Medulla oblongata (tissue), 1 donor: ENCODE measurements at regions not wholly inside any gene's neighbourhood (a gene's known extent, or its start where the extent isn't known, plus 50 kb on each side); places are given as distances from the start of the nearest gene placed in this dataset.
"Not testable (repeated sequence)": the region's sequence is repeated elsewhere in the genome, so short reads cannot be mapped to it uniquely, and the experiment has no call there.

Source experiments
- DNase-seq: peaks from one replicate; pipeline ENCODE4 v3.0.0-alpha.2; 2015; ENCODE audit errors: extremely low spot score

DNA sequence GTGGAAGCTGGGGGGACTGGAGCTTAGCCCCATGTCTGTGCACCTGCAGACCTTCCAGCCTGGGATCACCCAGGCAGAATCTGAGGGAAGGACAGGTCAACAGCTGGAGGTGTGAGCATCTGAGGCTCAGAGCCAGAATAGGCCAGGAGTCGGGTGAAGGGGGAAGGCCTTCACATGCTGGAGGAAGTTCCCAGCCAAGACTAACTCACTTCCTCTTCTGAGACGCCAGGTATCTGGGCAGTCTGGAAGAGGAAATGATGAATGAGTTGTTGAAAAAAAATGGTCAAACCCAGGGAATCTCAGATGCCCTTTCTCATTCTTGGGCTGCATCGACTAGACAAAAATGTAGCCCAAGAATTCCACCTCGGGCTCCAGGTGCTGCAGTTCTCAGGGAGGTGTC is 73.6 kb upstream of the TIAM2 start:
- DNase-seq = no peak

DNA sequence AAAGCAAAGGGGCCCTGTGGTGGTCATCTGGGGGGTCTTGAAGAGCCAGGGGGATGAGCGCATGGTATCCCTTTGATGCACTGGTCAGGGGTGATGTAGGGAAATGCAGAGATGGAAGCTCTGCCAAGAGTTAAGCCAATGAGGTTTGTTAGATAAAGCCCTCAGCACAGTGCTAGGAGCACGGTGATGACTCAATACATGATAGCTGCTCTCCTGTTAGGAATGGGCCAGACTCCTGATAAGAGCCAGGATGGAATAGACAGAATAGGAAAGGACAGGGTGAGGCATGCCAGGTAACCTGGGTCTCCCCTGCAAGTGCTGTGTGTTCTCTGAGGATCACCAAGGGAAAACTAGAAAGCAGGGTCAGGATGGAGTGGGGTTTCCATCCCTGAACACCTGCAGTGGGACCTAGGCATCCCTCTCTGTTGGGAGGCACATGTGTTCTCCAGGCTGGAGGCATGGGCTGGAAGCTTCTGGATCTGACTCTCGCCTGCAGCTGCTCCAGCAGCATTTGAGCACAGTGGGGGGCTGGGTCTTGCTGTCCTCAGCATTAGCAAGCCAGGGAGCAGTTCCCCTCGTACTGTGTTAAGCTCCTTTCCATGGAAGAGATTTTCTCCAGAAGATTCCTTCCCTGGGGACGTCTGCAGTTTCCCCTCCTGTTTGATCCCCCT is 71.8 kb upstream of the TIAM2 start:
- DNase-seq = no peak

DNA sequence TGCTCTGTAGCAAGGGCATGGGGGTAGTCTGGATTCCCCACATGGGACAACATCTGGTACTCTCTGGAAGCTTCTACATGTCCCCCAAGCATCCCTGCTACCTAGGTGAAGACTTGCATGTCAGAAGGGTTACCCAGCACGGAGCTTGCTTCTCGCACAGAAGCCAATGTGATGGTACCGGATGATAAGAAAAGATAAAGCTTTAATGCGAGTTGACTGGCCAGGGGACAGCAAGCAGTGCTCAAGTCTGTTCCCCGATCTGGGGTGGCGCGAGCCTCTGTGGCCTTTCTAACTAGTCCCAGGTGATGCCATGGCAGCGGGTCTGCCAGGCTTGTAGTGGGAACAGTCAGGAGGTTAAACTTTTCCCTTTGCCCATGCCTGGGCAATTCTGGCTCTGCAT is 70.0 kb upstream of the TIAM2 start:
- DNase-seq = no peak

DNA sequence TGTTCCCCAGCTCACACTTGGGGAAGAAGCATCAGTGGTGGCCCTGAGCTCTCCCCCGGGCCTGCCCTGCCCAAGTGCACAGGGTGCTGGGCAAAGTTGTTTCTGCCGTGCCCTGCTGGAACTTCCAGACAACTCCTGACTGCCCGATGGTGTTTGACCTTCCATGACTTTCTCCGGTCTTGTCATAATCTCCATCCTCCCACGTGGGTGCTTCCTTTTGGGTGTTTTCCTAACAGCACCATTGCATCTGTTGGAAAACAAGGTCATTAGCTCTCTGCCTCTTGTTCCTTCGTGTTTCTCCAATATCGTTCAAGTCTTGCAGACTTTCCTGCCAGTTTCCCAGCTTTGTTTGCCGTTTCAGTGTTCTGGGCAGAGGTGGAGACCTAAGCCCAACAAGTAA is 68.7 kb upstream of the TIAM2 start:
- no peak for DNase-seq

DNA sequence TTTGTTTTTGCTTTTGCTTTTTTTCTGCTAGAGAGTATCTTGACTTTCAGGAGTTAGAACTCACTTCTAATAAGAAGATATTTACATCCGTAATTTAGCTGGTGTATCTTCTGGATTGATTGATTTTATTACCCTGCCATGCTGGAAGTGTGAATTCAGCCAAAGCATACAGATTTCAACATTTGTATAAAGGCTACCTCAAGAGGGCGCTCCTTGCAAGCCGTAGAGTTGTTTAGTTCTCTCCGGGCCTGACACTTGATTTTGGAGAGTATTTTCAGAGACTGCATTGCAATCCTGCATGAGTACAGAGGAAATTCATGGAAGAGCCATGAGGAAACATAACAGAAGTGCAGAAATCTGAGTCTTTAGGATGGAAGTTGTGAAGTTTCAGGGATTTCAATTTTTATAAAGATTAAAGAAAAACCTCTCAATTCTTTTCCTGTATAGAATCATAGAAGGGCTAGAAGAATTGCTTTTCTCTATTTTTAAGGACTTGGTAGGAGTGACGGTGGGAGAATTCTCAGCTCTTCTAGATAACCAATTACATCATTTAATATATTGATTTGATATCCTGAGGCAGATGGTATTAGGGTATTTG is 66.7 kb upstream of the TIAM2 start:
- DNase-seq = peak; percentile 83

DNA sequence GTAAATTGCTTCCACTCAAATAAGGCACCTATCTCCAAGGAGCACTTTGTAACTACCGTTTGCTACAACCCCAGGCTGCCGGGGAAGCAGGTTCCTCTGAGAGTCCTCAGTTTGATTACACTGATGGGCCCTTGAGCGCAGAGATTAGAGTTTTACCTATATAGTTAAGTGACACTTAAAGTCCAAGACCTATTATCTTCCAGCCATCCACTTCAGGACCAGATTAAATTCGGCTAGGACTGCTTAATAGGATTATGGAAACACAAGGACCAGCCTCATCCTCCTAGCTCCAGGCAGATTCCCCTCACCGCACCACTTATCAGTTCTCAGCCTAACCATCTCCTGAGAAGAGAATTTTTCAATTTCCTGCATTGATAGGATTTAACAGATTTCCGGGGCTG is 64.7 kb upstream of the TIAM2 start:
- DNase-seq = no peak

DNA sequence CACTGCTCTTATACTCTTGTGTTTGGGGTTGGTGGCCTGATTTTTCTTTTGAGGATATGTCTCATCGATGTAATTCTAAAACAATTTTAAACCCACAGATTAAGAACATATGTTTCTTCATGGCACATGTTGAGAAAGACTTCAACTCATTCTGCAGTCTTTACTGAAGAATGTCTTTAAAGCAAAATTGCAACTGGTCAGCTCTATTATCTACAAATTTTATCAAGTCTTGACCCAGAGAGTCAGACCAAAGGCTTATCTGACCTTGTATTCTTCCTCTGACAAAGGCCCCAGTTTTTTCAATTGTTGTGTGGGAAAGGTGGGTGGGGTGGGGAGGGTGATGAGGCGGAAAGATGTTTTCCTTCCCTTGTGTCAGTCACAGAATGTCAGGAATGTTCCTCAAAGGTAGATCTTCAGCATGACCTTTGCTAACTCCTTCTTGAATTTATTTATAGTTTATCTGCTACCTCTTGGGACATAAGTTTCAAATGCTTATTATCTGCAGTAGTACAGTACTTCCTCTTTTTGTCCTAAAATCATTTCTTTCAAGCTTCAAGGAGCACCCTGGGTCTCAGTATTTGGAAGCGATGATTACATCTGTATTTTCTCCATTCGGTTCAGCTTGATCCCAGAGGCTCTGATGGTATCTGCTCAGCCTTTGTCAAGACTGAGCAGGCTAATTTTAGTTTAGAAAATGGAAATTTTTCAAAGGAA is 63.2 kb upstream of the TIAM2 start:
- DNase-seq = no peak

DNA sequence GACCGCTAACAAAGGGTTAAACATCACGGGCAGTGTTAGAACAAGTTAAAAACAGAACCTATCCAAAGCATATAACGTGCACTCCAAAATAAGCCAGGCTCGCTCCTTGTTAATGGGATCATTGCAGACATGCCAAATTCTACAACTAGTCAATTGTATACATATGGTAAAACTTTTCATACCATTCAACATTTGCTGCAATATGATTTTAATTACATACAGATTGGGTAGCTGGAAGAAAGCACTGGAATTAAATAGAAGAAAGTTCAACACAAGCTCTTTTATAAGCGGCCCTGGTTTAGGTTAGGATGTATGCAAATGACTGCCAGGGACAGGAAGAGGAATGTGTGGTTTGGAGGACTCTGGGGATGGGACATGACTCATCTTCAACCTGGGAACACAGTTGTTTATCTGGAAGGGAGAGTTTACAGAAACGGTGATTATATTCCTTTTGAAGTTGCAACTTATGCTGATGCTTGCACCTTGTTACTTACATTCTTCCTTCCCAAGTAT is 62.5 kb upstream of the TIAM2 start:
- no peak for DNase-seq

DNA sequence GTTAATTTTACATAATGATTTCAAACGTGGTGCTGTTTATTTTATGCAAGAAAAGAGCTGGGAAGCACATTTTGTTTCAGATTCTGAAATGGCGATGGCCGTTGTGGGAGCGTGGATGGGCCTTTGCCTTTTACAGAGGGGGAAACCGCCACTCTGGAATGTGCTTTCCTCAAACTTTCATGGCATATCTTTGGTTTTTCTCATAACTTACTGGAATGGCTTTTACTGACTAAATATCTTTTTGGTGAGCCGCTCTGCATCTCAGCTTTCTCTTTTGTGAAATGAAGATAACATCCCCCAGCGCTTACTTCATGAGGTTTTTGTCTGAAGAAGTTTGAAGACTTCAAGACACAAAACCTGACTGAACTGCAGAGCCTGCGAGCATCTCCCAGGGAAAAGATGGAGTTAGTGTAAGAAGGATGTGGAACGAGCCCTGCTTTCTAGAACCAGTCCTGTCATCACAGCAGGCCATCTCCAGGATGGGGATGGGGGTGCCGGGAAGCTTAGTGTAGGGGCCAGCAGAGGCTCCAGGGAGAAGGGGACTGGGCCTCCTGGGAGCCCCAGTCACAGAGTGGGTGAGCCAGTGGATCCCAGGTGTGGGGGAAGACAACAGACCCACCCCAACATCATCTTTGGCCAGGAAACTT is 61.8 kb upstream of the TIAM2 start:
- DNase-seq = no peak

DNA sequence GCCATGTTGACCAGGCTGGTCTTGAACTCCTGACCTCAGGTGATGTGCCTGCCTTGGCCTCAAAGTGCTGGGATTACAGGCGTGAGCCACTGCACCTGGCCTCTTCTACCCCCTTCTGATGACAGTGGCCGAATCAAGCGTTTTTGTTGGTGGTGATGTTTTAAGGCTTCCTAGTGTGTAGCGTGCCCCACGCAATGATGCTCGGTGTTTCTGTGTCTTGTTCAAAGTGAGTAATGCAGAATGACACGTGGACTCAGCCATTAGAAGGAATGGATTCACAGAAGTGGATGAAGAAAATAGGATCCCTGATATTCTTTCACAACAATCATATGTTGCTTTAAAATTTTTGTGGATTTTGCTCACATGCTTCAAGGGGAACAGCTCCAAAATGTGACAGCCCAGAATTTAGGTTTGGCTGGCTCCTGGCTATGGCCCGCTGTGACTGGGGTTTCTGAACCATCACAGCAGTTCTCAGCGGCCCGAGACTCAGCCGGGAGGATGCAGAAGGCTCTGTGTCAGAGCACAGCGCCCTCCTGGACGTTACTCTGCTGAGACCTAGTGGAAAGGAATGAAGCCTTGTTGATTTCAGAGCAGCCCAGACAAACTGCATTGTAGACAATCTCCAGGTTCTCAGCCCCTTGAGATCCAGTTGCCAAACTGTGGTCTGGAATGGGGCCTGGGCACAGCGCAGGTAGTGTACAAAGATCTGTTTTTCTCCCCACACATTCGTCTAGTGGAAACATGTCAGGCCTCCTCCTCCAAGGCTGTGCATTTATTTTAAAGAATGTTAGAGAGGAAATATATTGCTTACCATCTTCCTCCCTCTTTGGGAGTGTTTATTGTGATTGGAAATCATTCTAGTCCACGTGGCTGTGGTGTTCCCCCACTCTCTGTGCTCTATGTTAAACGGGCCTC is 57.6 kb upstream of the TIAM2 start:
- no peak for DNase-seq

DNA sequence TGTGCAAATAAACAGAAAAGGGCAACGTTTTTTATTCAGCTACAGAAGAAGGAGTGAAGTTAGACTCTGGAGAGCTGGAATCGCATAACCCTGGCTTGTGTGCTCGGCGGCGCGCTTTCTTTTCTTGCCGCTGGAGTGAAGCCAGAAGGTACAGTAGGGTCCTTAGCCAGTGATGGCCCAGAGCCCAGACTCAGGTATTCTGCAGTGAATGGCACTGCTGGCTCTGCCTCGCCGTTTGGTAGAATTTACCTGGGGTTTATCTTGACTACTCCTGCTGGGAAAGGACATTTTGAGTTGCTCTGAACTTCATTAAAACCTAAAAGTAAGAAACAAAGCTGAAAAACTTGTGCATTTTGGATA is 56.9 kb upstream of the TIAM2 start:
- DNase-seq = no peak

DNA sequence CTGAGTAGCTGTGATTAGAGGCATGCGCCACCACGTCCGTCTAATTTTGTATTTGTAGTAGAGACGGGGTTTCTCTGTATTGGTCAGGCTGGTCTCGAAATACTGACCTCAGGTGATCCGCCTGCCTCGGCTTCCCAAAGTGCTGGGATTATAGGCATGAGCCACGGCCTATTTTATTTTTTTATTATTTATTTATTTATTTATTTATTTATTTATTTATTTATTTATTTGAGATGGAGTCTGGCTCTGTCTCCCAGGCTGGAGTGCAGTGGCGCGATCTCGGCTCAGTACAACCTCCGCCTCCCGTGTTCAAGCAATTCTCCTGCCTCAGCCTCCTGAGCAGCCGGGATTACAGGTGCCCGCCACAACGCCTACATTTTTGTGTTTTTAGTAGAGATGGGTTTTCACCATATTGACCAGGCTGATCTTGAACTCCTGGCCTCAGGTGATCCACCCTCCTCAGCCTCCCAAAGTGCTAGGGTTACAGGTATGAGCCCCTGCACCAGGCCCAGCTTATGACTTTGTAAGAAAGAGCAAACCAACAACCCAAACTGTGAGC is 56.3 kb upstream of the TIAM2 start:
- DNase-seq = not testable (repeated sequence)

DNA sequence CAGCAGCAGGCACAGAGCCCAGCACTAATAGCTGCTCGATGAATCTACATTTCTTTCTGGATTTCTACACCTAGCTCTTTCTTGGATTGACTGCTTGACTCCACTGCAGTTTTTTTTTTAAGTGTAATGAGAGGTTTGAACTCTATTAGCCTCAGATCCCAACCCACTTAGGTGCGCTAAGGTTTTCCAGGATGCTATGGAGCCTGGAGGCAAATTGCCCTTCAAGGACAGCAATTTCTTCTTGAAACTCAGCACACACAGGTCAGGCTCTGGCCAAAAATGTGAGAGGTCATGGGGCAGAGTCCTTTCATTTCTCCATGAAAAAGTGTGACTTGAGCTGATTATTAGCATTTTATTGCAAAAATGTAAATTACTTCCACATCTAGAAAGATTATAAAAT is 52.3 kb upstream of the TIAM2 start:
- no peak for DNase-seq

DNA sequence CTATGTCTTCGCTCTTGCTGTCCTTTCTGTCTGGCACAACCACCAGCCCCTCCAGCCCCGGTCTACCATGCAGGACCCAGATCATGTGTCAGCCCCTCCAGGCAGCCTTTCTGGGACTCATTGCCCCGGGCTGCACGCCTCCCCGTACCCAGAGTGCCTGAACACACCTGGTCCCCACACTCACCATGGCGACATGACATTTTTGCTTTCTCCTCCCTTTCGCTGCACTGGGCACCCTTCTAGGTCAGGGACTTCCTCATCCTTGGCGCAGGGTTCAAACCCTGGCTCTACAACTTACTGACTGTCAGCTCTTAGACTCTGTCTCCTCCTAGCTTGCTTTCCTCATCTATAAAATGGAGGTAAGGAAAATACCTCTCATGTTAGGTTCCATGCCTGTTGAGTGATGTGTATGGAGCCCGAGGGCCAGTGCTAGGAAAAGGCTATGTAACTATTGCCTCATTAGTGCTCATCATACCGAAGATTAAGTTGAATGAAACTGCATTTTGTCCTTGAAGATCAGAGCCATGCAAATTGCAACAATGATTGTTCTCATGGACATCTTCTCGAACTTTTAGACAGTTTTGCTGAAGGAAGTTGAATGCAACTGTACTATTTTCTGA is 49.7 kb upstream of the TIAM2 start:
- DNase-seq = no peak
